ENCODE measurements at regions not wholly inside any gene's neighbourhood (a gene's known extent, or its start where the extent isn't known, plus 50 kb on each side); places are given as distances from the start of the nearest gene placed in this dataset.
A peak's percentile ranks its signal among the peaks of the same experiment; 100 is the strongest.

GRCh38 chr14:100979780-100980179, 76.3 kb upstream of the RTL1 start:
- Histone ChIP-seq H3K14ac (replicated peaks; ENCODE audit: low read depth, low read length) (no peak overlapping the region), H2BK20ac (ENCODE audit: low read depth, low read length) (no peak overlapping the region), H3K56ac (ENCODE audit: extremely low read depth, insufficient read depth, low read length) (no peak overlapping the region), H3K79me1 (ENCODE audit: low read depth in 1 of 2, low read length in 2 of 2) (peaks cover 3 to 9% of the 10 kb centered on the region in 2 experiments; a peak in 3 of 4 replicates), H3K27me3 (ENCODE audit: control insufficient read depth, insufficient read depth, low read length) (no peaks in the 10 kb centered on the region), H2BK120ac (ENCODE audit: low read depth, low read length) (no peak overlapping the region), H4K8ac (ENCODE audit: low read depth in 2 of 2, low read length in 2 of 2) (no peak overlapping the region), H2BK15ac (ENCODE audit: low read depth, low read length) (no peak overlapping the region), H2AFZ (replicated peaks; ENCODE audit: low read length, poor library complexity) (no peak overlapping the region), H3K4ac (ENCODE audit: low read depth, low read length) (no peak overlapping the region), H3K36me3 (ENCODE audit: control insufficient read depth, insufficient read depth, low read length) (peaks cover 23% of the 10 kb centered on the region), H2AK5ac (ENCODE audit: low read depth, low read length) (no peak overlapping the region), H3K4me1 (ENCODE audit: control insufficient read depth, insufficient read depth, low read length) (peaks cover 4% of the 10 kb centered on the region), H3K4me3 (ENCODE audit: insufficient read depth, low read depth, low read length) (no peak overlapping the region), H2AK9ac (replicated peaks; ENCODE audit: low read depth, low read length, poor library complexity) (no peak overlapping the region), H3K9me1 (ENCODE audit: insufficient read depth, low read length) (peaks cover 10% of the 10 kb centered on the region), H4K20me1 (ENCODE audit: insufficient read depth, low read length) (peaks cover 29% of the 10 kb centered on the region; the same call in 1 of the 2 replicates), H3K23ac (ENCODE audit: low read depth, low read length) (no peak overlapping the region), H4K5ac (ENCODE audit: low read depth, low read length) (no peak overlapping the region), H3K18ac (ENCODE audit: low read depth, low read length) (no peak overlapping the region), H2BK5ac (ENCODE audit: low read depth, low read length, poor library complexity, severe bottlenecking) (peak overlapping the region; percentile 49), H3K27ac (ENCODE audit: insufficient read depth, low read length) (no peak overlapping the region), H3K4me2 (ENCODE audit: low read depth, low read length) (no peak overlapping the region), H3K9ac (ENCODE audit: low read depth, low read length) (no peak overlapping the region), H3K9me3 (ENCODE audit: control insufficient read depth, insufficient read depth, low read length) (no peaks in the 10 kb centered on the region), H4K91ac (ENCODE audit: insufficient read depth, low read depth, low read length) (no peak overlapping the region)
- BruUV-seq (replicated peaks), result no TSS peak
- peak; percentile 90 for ATAC-seq (ENCODE audit: low read depth)
- dilution Hi-C loops (cut with HindIII; ENCODE audit: low sequenced_read_pairs, unreplicated experiment) (no loop called here), intact Hi-C loops (cut with micrococcal nuclease) (no loop called here), in situ Hi-C loops (cut with MboI; ENCODE audit: low sequenced_read_pairs) (no loop called here)
- POLR2A ChIA-PET (ENCODE audit: unreplicated experiment), result no interaction called here
- CTCF ChIA-PET, result no interaction called here
- no CpG with 5 or more reads among the region's 3 CpGs for WGBS, 2 experiments (ENCODE audit: extremely low coverage in 2 of 2, insufficient read length in 1 of 2)
- peak; percentile 93 for DNase-seq
- TF ChIP-seq RCOR1 (IDR thresholded peaks at IDR 0.05; ENCODE audit: insufficient replicate concordance, low read length) (no peak), SMC3 (IDR thresholded peaks at IDR 0.05; ENCODE audit: low read depth, low read length) (no peak), MAFK (IDR thresholded peaks at IDR 0.05; ENCODE audit: low read depth, low read length) (peak; percentile 30), ELK1 (IDR thresholded peaks at IDR 0.05; ENCODE audit: borderline replicate concordance, low read depth, low read length) (no peak), CEBPB (IDR thresholded peaks at IDR 0.05; ENCODE audit: low read depth, low read length) (no peak), POLR2A (IDR thresholded peaks at IDR 0.05; ENCODE audit: low read depth, low read length) (no peak), FOS (IDR thresholded peaks at IDR 0.05; ENCODE audit: low read depth, low read length) (peak; percentile 95)
